Ovary (tissue), 7 donors: ENCODE measurements at regions not wholly inside any gene's neighbourhood (a gene's known extent, or its start where the extent isn't known, plus 50 kb on each side); places are given as distances from the start of the nearest gene placed in this dataset.

Experiments used
- DNase-seq, 5 donors: peaks; one replicate each; pipeline ENCODE4 v3.0.0-alpha.2; 2019 to 2020
- H3K27ac ChIP-seq, 2 donors: fragments of 200-600 bp; one replicate each; pipeline versions ENCODE4 v1.5.1 to v1.8.0; 2019 to 2022
- H3K27me3 ChIP-seq: fragments of 200-600 bp; one replicate; pipeline ENCODE4 v1.8.0; 2022
- H3K36me3 ChIP-seq: fragments of 200-600 bp; sonication (generic); one replicate; pipeline ENCODE4 v1.5.1; 2019
- H3K4me1 ChIP-seq: one replicate; pipeline ENCODE4 v1.8.1; 2013; ENCODE audit warnings: mild to moderate bottlenecking, moderate library complexity; ENCODE audit not compliant: insufficient read depth
- H3K4me3 ChIP-seq: fragments of 200-600 bp; sonication (generic); one replicate; pipeline ENCODE4 v1.5.1; 2017
- H3K9me3 ChIP-seq, 2 donors: fragments of 200-600 bp in 1 of 2; sonication (generic) in 1 of 2; one replicate each; pipeline versions ENCODE4 v1.5.1 to v1.8.1; 2013 to 2019; ENCODE audit warnings: mild to moderate bottlenecking in 1 of 2, moderate library complexity in 1 of 2
- CTCF ChIP-seq, 3 donors: fragments of 450-650 bp in 2 of 3; fragments of 200-600 bp in 1 of 3; IDR thresholded peaks; one replicate each; pipeline versions ENCODE4 v1.5.1 to v1.8.0; 2016 to 2022; ENCODE audit warnings: antibody characterized with exemption in 3 of 3, mild to moderate bottlenecking in 1 of 3
- EP300 ChIP-seq: sonication (generic); formaldehyde crosslinking; IDR thresholded peaks from one replicate; pipeline ENCODE4 v1.6.1; 2017; ENCODE audit warnings: antibody characterized with exemption
- POLR2A ChIP-seq: fragments of 450-650 bp; IDR thresholded peaks from one replicate; pipeline ENCODE4 v1.6.1; 2017; ENCODE audit warnings: antibody characterized with exemption, mild to moderate bottlenecking, moderate library complexity
- WGBS, 3 donors: extraction: QIAGEN DNeasy Blood & Tissue Kit in 1 of 3; methylation state at CpG; one replicate each; pipeline versions ENCODE4 v1.1.5 to v1.1.7; 2013 to 2017; 5-methylcytosine and 5-hydroxymethylcytosine counted together
- intact Hi-C, 4 donors: fragments of 100-400 bp; cut with DNase I; formaldehyde crosslinking; loops; one replicate each; pipeline versions ENCODE4 v1.11.0 to v1.15.1; 2022 to 2023
- donor health status: DM: no; HTN: no; CAD: no; lungs with moderate emphysema.
- donor health status: DM: no; HTN: no; CAD: no.
- donor health status: Bipolar disorder and iron deficiency.
- donor health status: DM: no; HTN: no; CAD: no.
- donor health status: DM: yes; HTN: yes; CAD: no.

- Histone ChIP-seq H3K36me3 (no peaks in the 10 kb centered on the region), H3K4me3 (no peak overlapping the region), H3K9me3 (no peaks in the 10 kb centered on the region), H3K27me3 (no peaks in the 10 kb centered on the region), H3K4me1 (no peaks in the 10 kb centered on the region), H3K27ac (no peak overlapping the region)
- WGBS, 3 donors, result 66 to 79% (median 73%) methylated on average over 5 of the region's 5 CpGs
- no peak for TF ChIP-seq POLR2A
- TF ChIP-seq EP300, result no peak
- TF ChIP-seq CTCF (IDR thresholded peaks at IDR 0.05), result no peak
- no peak for DNase-seq
- intact Hi-C loops, result no loop called here
These were observed 1300.8 kb upstream of the TENM3 start for GRCh38 chr4:180942367-180942916.

DNA sequence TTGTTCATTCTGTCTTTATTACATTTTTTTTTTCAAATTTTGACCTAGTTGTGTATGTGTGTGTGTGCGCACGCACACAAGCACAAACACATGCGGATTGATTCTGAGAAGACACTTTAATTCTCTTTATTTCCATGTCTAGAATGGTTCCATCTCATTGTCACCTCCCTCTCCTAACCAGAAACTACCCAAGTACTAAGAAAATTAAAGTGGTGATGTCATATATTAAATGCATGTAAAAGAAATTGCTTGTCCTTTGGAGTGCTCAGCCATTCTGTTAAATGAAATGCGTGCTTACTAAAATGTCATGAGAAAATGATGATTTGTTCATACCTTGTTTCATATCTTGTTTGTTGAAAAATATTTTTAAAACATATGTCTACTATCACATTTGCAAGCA lies 1297.0 kb upstream of the TENM3 start:
- Histone ChIP-seq H3K27me3 (no peaks in the 10 kb centered on the region), H3K36me3 (no peaks in the 10 kb centered on the region), H3K4me3 (no peak overlapping the region), H3K9me3 (no peaks in the 10 kb centered on the region), H3K4me1 (no peaks in the 10 kb centered on the region), H3K27ac (no peak overlapping the region)
- TF ChIP-seq POLR2A, result no peak
- TF ChIP-seq CTCF (IDR thresholded peaks at IDR 0.05), result no peak
- no peak for TF ChIP-seq EP300
- intact Hi-C loops, result no loop called here
- no peak for DNase-seq
- 92 to 94% (median 93%) methylated on average over 4 of the region's 4 CpGs for WGBS, 3 donors

- Histone ChIP-seq H3K27ac (no peak overlapping the region), H3K4me1 (no peaks in the 10 kb centered on the region), H3K9me3 (no peaks in the 10 kb centered on the region), H3K36me3 (no peaks in the 10 kb centered on the region), H3K27me3 (no peaks in the 10 kb centered on the region), H3K4me3 (no peak overlapping the region)
- intact Hi-C loops, result no loop called here
- DNase-seq, result no peak
- 10 to 12% (median 12%) methylated on average over 5 of the region's 5 CpGs for WGBS, 3 donors
- TF ChIP-seq CTCF (IDR thresholded peaks at IDR 0.05) (no peak), POLR2A (no peak), EP300 (no peak)
These were observed 1295.8 kb upstream of the TENM3 start for GRCh38 chr4:180947425-180947824.

- intact Hi-C loops, result no loop called here
- no peaks in the 10 kb centered on the region for H3K27me3 ChIP-seq
- TF ChIP-seq POLR2A (no peak), CTCF (IDR thresholded peaks at IDR 0.05) (no peak), EP300 (no peak)
These were observed 1293.6 kb upstream of the TENM3 start for GRCh38 chr4:180949424-180950213.

More at GRCh38 chr4:180949424-180950213, 1293.6 kb upstream of the TENM3 start:
- 65 to 73% (median 72%) methylated on average over 7 of the region's 7 CpGs for WGBS, 3 donors
- no peak for DNase-seq
- Histone ChIP-seq H3K27ac (no peak overlapping the region), H3K9me3 (no peaks in the 10 kb centered on the region), H3K4me1 (no peaks in the 10 kb centered on the region), H3K36me3 (no peaks in the 10 kb centered on the region), H3K4me3 (no peak overlapping the region)
